ENCODE measurements at regions not wholly inside any gene's neighbourhood (a gene's known extent, or its start where the extent isn't known, plus 50 kb on each side); places are given as distances from the start of the nearest gene placed in this dataset.
"Not testable (repeated sequence)": the region's sequence is repeated elsewhere in the genome, so short reads cannot be mapped to it uniquely, and the experiment has no call there.

- no peak for DNase-seq
Measured at GRCh38 chr4:189806506-189806905, 134.2 kb upstream of the FRG1 start.

GRCh38 chr4:189807031-189807430, 133.6 kb upstream of the FRG1 start:
- DNase-seq = no peak

DNA sequence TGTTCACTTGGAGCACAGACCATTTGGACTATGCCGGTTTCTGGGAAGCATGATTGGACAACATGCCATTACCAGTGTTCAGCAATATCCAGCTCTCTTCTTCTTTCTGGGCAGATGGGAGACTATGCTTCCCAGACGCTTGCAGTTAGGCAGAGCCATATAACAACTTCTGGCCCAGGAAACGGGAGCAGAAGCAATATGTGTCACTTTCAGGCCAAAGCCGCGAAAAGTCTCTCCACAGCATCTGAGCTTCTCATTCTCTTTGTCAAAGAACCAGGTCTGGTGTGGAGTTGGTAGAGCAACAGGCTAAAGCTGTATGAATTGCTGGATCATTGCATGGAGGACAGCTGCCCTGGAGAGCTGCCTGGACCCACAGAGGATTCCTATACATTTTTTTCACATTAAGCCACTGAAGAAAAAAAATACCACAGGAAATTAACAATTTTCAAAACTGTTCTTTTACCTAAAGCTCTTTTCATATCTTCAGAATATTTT, 131.4 kb upstream of the FRG1 start:
- DNase-seq = no peak

DNA sequence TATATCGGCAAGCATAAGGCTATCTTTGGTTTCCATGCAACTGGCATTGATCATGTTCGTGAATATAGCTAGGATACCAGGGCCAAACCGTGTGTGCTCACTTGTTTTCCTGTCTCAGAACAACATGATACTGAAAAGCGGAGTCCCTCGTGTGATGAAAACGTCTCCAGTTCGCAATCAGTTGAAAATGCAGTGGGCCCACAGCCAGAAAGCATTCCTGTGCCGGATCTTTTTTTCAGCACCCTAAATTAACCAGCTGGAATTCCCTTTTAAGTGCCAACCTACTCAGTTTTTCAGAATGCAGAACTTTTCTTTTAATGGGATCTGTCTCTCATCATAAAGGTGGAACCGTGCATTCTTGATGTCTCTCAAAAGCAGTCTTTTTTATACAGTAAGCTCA, 130.8 kb upstream of the FRG1 start:
- no peak for DNase-seq

DNA sequence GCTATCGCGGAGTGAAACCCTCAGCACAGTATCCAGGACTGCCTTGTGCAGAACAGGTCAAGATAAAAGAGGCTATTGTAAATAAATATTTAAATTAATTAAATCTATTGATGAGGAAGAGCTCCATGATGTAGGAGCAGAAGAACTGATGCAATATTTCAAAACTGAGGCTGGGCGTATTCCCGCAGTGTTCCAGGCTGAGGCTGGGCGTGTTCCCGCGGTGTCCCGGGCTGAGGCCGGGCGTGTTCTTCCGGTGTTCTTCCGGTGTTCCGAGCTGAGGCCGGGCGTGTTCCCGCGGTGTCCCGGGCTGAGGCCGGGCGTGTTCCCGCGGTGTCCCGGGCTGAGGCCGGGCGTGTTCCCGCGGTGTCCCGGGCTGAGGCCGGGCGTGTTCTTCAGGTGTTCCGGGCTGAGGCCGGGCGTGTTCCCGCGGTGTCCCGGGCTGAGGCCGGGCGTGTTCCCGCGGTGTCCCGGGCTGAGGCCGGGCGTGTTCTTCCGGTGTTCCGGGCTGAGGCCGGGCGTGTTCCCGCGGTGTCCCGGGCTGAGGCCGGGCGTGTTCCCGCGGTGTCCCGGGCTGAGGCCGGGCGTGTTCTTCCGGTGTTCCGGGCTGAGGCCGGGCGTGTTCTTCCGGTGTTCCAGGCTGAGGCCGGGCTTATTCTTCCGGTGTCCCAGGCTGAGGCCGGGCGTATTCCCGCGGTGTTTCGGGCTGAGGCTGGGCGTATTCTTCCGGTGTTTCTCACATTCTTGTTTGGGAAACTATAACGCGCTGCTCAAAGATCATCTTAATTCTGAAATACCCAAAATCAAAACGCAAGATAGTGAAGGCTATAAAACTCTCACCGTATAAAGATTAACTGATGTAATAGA, 130.1 kb upstream of the FRG1 start:
- DNase-seq = not testable (repeated sequence)

GRCh38 chr4:189815404-189816192, 125.1 kb upstream of the FRG1 start:
- no peak for DNase-seq

DNA sequence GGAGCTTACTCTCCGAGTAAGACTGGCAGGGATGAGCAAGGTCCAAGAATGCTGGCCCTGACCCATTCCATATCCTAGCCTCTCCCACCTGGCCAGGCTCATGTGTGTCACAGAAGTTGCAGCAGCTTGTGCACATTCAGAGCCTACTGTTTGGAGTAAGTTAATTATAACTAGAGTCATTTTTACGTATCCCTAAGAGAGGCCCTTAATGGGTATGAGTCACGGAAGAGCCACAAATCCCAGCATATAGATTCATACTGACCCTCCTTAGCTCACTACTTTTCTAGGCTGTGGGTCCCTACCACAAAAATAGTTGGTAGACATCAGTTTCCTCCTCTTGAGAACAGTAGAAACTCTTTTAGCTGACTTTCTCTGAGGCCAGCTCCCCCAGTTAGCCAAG, 118.3 kb upstream of the FRG1 start:
- no peak for DNase-seq

DNA sequence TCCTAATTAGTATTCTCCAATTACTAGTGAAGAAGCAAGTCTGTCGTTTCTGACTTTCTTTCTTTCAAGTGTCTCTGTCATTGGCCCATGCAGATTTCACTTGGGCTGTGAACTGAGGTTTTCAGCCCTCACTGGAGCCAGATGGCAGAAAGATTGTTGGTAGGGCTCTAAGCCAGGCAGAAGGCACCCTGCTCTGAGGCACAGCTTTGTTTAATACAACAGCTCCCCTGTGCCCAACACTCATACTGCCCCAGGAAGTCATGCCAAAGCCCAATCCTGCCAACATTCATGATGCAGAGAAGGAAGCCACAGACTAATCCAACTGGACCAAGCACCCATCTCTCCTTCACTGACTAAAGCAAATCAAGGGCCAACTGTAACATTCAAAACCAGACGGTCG, 117.1 kb upstream of the FRG1 start:
- no peak for DNase-seq

DNA sequence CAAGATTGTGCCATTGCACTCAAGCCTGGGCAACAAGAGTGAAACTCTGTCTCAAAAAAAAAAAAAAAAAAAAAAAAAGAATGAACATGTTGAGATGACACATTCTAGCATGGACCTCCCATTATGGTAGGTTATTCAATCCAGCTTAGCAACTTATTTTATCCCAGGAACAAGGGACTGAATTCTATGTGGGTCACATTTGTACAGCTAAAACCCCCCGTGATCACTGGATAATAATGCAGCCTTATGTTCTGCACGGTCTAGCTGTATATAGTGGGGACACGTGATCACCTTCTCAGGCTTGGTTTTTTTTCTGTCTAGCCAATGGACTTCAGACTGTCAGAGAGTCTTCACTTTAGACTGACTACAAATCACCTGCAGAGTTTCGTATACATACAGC, 115.2 kb upstream of the FRG1 start:
- no peak for DNase-seq

- DNase-seq = no peak
Measured at GRCh38 chr4:189826657-189827056, 114.0 kb upstream of the FRG1 start.

DNA sequence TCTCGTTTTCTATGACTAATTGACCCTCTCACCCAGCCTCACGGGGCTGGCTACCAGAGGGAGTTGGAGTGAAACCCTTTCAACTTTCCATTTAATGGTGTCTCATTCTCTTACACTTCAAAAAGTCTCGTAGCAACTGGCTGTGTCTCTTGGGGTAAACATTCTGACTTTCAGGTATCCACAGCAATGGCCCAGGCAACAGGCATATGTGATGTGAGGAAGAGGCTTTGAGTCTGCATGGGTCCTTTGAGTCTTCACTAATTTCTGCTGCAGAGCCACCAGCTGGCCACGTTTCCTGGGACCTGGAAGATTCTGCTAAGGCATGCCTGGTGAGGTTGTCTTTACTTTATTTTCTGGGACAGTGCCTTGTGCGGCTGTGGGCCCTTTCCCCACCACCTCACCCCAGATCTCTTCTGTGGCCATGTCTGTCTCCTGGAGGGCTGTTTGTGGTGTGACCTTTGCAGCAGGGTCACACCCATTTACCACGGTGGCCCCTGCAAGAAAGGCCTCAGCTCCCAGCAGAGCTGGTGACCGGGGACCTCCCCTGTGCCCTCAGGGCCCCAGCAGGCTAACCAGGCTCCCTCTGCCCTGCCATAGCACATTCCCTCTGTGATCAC, 112.5 kb upstream of the FRG1 start:
- no peak for DNase-seq

DNA sequence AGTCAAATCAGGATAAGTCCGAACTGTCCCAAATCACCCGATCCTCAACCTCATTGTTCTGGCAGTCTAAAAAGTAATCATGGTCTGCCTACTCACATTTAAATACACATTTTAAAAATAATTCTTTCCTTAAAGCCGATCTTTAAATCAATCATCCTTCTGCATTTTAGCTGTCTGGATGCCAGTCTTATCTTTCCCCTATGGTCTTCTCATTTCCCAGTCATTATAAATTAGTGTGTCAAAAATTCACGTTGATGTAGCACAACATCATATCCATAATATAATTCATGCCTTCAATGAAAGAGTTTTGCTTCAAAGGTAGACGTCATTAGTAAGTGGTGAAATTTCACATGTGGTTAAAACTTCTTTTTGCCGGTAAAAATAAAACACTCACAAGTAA, 108.1 kb upstream of the FRG1 start:
- no peak for DNase-seq

GRCh38 chr4:189834616-189835015, 106.1 kb upstream of the FRG1 start:
- DNase-seq = no peak

DNA sequence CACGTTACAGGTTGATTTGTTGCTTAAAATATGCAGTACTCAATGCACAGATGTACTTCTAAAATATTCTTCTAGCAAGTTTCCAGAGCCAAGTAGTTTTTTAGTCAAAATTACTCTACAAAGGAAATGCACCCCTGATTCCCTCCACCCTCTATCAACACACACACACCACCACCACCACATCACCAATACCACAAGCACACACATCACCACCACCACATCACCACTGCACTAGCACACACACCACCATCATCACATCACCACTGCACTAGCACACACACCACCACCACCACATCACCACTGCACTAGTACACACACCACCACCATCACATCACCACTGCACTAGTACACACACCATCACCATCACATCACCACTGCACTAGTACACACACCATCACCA, 105.2 kb upstream of the FRG1 start:
- DNase-seq = no peak

DNA sequence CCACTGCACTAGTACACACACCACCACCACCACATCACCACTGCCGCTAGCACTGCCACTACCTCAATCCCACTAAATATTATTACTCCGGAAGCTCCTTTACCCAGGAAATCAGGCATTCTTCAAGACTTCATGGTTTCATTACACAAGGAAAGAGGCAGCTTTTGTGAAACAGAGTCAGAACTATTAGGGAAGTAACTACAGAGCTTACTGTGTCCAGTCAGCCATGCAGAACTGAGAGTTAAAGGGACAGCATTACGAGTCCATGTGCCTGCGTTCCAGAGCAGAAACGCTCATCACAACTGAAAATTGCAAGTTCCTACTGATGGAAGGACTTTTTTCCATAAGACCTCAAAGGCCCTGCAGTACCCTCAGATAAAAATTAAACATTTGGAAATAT, 103.2 kb upstream of the FRG1 start:
- DNase-seq = no peak

DNA sequence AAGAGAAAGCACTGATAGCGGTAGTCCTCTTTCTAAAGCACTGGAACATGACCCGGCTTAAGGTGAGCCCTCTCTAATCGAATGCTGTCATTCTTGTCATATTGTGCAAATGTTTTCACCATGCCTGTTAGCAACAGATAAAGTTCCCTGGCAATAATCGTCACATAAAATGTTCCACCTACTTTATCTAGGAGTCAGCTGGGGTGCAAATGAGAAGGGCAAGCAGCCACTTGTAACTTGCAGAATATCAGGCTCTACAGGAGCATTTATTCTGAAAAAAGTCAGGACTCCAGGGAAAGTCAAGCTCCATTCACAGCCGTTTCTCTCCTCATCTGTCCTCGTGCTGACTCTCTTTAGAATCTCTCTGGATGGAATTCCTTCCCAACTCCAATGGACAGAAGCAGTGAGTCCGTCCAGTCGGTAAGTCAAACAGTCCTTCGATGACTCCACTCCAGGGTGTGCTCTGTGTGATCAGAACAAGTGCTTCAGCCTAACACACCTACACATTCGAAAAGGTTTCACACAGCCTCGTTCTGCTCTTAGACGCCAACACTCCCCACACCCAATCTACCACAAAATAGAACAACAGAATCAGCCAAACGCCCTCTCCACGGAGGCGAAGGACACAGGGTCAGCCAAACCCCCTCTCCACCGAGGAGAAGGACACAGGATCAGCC, 101.7 kb upstream of the FRG1 start:
- no peak for DNase-seq

DNA sequence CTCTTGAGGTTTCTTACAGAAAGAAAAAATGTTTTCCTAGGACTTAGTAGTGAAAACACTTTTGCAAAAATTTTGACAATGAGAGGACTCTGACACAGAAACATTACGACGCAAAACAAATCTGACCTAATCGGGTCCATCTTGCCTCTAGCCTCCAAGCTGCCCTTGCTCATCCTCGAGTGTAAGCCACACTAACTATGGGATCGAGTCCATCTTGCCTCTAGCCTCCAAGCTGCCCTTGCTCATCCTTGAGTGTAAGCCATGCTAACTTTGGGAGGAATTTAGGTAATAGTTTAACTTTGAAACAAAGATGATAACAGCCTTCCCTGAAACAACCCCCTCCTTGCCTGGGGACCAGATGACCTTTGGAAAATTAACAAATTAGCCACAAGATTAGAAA, 100.3 kb upstream of the FRG1 start:
- no peak for DNase-seq

DNA sequence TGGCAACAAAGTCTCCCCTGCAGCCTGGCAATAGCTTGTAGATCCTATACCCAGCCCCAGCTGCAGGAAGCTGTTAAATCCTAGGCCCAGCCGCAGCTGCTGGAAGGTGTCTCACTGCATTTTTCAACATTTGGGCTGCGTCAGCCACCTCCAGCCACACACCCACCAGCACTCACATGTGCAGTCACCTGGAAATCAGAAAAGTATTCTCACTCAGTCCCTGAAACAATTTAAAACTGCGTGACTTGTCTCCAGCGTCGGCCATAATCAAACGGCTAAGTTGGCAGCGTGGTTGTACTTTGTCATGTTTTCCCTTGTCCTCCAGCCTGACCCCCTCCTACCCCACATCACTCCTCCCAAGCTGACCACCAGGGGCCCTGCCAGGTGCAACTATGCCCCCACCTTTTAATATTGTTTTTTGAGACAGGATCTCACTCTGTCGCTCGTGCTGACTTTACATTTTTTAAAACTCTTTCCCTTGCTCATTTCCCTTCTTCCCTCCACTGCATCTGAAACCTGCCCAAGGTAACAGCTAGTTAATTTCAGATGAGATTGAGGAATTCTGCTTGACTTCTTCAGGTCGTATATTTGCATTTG, 97.2 kb upstream of the FRG1 start:
- DNase-seq = no peak

GRCh38 chr4:189845145-189845846, 95.4 kb upstream of the FRG1 start:
- DNase-seq = no peak

DNA sequence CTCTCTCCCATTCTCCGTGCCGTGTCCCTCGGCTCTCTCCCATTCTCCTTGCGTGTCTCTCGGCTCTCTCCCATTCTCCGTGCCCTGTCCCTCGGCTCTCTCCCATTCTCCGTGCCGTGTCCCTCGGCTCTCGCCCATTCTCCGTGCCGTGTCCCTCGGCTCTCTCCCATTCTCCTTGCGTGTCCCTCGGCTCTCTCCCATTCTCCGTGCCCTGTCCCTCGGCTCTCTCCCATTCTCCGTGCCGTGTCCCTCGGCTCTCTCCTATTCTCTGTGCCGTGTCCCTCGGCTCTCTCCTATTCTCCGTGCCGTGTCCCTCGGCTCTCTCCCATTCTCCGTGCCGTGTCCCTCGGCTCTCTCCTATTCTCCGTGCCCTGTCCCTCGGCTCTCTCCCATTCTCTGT, 94.6 kb upstream of the FRG1 start:
- DNase-seq = not testable (repeated sequence)

- not testable (repeated sequence) for DNase-seq
Measured at GRCh38 chr4:189846608-189847007, 94.1 kb upstream of the FRG1 start.

- not testable (repeated sequence) for DNase-seq
Measured at GRCh38 chr4:189848672-189849071, 92.0 kb upstream of the FRG1 start.
